ENCODE measurements at regions not wholly inside any gene's neighbourhood (a gene's known extent, or its start where the extent isn't known, plus 50 kb on each side); places are given as distances from the start of the nearest gene placed in this dataset.

DNA sequence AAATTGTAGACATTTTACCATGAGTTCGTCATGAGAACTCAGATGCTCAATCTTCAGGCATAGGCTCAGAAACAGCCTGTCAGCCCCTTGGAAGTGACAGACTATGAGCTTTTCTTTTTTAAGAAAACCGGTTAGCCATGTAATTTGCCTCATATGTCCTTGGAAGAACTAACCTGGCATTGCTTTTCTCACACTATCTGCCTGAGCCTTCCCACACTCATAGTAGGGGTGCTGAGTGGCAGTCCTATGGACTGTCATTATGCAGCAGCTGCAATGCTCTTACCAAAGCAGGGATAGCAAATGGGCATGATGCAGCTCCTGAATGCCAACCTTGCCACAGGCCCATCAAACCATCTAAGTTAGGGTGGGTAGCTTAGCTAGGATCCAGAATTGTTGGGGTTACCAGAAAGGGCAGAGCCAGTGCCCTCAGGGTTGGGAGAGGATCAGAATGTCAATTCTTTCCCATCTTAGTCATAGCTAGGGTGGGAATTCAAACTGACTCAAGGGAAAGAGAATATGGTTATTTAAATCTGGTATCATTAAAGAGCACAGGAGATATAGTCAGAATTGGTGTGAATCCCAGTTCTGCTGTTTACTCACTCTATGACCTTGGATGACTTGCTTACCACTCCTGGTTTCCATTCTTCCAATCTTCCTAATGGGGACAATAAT, 230.6 kb upstream of the CPEB2 start:
- TF ChIP-seq RCOR1 (IDR thresholded peaks at IDR 0.05; ENCODE audit: low read length) (no peak), MXI1 (IDR thresholded peaks at IDR 0.05; ENCODE audit: low read depth, low read length) (no peak), POLR2AphosphoS5 (IDR thresholded peaks at IDR 0.05; ENCODE audit: low read depth, low read length) (no peak), GABPA (IDR thresholded peaks at IDR 0.05; ENCODE audit: low read depth) (no peak), EP300 (IDR thresholded peaks at IDR 0.05; ENCODE audit: borderline replicate concordance in 1 of 2, low read depth in 1 of 2, low read length in 1 of 2) (no peak), RAD21 (IDR thresholded peaks at IDR 0.05; ENCODE audit: low read length) (no peak)
- TF ChIP-seq, protein P1, sequence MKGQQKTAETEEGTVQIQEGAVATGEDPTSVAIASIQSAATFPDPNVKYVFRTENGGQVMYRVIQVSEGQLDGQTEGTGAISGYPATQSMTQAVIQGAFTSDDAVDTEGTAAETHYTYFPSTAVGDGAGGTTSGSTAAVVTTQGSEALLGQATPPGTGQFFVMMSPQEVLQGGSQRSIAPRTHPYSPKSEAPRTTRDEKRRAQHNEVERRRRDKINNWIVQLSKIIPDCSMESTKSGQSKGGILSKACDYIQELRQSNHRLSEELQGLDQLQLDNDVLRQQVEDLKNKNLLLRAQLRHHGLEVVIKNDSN (IDR thresholded peaks at IDR 0.05; ENCODE audit: borderline replicate concordance, low read depth): no peak
- TF ChIP-seq, protein P2, sequence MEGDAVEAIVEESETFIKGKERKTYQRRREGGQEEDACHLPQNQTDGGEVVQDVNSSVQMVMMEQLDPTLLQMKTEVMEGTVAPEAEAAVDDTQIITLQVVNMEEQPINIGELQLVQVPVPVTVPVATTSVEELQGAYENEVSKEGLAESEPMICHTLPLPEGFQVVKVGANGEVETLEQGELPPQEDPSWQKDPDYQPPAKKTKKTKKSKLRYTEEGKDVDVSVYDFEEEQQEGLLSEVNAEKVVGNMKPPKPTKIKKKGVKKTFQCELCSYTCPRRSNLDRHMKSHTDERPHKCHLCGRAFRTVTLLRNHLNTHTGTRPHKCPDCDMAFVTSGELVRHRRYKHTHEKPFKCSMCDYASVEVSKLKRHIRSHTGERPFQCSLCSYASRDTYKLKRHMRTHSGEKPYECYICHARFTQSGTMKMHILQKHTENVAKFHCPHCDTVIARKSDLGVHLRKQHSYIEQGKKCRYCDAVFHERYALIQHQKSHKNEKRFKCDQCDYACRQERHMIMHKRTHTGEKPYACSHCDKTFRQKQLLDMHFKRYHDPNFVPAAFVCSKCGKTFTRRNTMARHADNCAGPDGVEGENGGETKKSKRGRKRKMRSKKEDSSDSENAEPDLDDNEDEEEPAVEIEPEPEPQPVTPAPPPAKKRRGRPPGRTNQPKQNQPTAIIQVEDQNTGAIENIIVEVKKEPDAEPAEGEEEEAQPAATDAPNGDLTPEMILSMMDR (IDR thresholded peaks at IDR 0.05): no peak
- TF ChIP-seq, protein P3, sequence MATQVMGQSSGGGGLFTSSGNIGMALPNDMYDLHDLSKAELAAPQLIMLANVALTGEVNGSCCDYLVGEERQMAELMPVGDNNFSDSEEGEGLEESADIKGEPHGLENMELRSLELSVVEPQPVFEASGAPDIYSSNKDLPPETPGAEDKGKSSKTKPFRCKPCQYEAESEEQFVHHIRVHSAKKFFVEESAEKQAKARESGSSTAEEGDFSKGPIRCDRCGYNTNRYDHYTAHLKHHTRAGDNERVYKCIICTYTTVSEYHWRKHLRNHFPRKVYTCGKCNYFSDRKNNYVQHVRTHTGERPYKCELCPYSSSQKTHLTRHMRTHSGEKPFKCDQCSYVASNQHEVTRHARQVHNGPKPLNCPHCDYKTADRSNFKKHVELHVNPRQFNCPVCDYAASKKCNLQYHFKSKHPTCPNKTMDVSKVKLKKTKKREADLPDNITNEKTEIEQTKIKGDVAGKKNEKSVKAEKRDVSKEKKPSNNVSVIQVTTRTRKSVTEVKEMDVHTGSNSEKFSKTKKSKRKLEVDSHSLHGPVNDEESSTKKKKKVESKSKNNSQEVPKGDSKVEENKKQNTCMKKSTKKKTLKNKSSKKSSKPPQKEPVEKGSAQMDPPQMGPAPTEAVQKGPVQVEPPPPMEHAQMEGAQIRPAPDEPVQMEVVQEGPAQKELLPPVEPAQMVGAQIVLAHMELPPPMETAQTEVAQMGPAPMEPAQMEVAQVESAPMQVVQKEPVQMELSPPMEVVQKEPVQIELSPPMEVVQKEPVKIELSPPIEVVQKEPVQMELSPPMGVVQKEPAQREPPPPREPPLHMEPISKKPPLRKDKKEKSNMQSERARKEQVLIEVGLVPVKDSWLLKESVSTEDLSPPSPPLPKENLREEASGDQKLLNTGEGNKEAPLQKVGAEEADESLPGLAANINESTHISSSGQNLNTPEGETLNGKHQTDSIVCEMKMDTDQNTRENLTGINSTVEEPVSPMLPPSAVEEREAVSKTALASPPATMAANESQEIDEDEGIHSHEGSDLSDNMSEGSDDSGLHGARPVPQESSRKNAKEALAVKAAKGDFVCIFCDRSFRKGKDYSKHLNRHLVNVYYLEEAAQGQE (IDR thresholded peaks at IDR 0.05; ENCODE audit: low read depth, low read length): no peak
- TF ChIP-seq, protein P4, sequence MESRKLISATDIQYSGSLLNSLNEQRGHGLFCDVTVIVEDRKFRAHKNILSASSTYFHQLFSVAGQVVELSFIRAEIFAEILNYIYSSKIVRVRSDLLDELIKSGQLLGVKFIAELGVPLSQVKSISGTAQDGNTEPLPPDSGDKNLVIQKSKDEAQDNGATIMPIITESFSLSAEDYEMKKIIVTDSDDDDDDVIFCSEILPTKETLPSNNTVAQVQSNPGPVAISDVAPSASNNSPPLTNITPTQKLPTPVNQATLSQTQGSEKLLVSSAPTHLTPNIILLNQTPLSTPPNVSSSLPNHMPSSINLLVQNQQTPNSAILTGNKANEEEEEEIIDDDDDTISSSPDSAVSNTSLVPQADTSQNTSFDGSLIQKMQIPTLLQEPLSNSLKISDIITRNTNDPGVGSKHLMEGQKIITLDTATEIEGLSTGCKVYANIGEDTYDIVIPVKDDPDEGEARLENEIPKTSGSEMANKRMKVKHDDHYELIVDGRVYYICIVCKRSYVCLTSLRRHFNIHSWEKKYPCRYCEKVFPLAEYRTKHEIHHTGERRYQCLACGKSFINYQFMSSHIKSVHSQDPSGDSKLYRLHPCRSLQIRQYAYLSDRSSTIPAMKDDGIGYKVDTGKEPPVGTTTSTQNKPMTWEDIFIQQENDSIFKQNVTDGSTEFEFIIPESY (IDR thresholded peaks at IDR 0.05; ENCODE audit: borderline replicate concordance, low read depth): no peak
- TF ChIP-seq, protein P5, sequence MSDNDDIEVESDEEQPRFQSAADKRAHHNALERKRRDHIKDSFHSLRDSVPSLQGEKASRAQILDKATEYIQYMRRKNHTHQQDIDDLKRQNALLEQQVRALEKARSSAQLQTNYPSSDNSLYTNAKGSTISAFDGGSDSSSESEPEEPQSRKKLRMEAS (IDR thresholded peaks at IDR 0.05; ENCODE audit: low read depth): no peak

All from SK-N-SH (cell line).